NT2/D1 (cell line): ENCODE measurements at regions not wholly inside any gene's neighbourhood (a gene's known extent, or its start where the extent isn't known, plus 50 kb on each side); places are given as distances from the start of the nearest gene placed in this dataset.

ENCODE experiments used
- YY1 ChIP-seq: IDR thresholded peaks from 2 replicates; pipeline ENCODE4 v1.6.1; 2011; ENCODE audit not compliant: insufficient read length, insufficient read depth
- ZNF274 ChIP-seq: IDR thresholded peaks from 2 replicates; pipeline ENCODE4 v1.6.1; 2011; ENCODE audit warnings: mild to moderate bottlenecking, low read depth, low read length

DNA sequence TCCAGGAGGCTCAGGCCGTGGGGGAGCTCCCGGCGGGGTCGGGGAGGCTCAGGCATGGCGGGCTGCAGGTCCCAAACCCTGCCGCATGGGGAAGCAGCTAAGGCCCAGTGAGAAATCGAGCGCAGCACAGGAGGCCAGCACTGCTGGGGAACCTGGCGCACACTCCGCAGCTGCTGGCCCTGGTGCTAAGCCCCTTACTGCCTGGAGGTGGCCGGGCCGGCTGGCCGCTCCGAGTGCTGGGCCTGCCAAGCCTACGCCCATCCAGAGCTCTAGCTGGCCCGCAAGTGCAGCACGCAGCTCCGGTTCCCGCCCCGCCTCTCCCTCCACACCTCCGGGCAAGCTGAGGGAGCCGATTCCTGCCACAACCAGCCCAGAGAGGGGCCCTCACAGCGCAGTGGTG is 1208.7 kb upstream of the TSPY4 start:
- TF ChIP-seq YY1 (no peak), ZNF274 (no peak)
